ENCODE measurements at regions not wholly inside any gene's neighbourhood (a gene's known extent, or its start where the extent isn't known, plus 50 kb on each side); places are given as distances from the start of the nearest gene placed in this dataset.

DNA sequence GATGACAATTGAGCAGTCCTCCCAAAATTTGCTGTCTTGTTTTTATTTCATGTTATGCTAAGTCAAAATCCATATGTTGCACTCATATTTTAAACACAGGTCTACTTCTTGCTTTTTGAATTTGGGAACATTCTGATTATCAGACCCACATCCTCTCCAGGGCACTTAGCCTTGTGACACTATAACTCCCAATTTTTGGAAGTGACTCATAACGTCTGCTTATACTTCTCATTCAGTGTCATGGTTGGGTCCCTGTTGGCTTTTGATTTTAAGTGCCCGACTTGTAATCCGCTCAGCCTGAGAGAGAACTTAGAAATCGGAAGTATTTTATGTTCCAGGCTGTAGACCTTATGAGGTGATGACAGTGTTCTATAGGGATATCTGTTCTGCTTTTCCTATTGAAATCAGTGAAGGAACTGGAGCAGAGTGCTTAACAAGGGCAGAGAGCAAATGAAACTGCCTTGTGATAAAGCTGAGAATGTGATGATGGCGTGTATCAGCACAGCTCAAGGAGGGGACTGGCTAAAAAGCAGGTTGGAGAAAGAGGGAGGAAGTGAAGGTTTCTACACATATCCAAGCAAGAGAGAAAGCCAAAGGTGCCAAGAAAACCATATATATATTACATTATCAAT is 136.0 kb downstream of the HLX start:
- Histone ChIP-seq H3K9me2 (no peaks in the 10 kb centered on the region), H3K79me2 (ENCODE audit: insufficient read depth) (no peaks in the 10 kb centered on the region), H3K9ac (no peak overlapping the region), H4K20me1 (ENCODE audit: insufficient read depth) (no peaks in the 10 kb centered on the region), H3K36me3 (replicated peaks in 1 of 2; ENCODE audit: control insufficient read depth in 1 of 2, insufficient read depth in 2 of 2, low read length in 1 of 2) (no peaks in the 10 kb centered on the region), H3K27ac (ENCODE audit: low read depth in 2 of 2, low read length in 1 of 2) (no peak overlapping the region), H2AFZ (ENCODE audit: low read depth) (no peak overlapping the region), H3K4me1 (ENCODE audit: control insufficient read depth in 1 of 2, insufficient read depth in 2 of 2, low read depth in 1 of 2, low read length in 1 of 2) (no peaks in the 10 kb centered on the region; a peak in 2 of 4 replicates), H3F3A (replicated peaks; ENCODE audit: insufficient read depth) (no peaks in the 10 kb centered on the region), H3K27me3 (ENCODE audit: insufficient read depth) (no peaks in the 10 kb centered on the region), H3K4me3 (ENCODE audit: low read depth in 2 of 2, low read length in 1 of 2) (no peak overlapping the region), H3K4me2 (no peak overlapping the region), H3K9me3 (no peaks in the 10 kb centered on the region)
- WGBS (ENCODE audit: low lambda C conversion rate), result 94% methylated on average over 5 of the region's 5 CpGs
- no peak for DNase-seq
- TF ChIP-seq JUND (IDR thresholded peaks at IDR 0.05), result no peak
- no peak for TF ChIP-seq GATA2 (CRISPR knock-in tag; IDR thresholded peaks at IDR 0.05)
- TF ChIP-seq MXI1 (IDR thresholded peaks at IDR 0.05; ENCODE audit: low read depth, low read length), result no peak
- no peak for TF ChIP-seq TCF12 (IDR thresholded peaks at IDR 0.05)
- TF ChIP-seq, protein P1, sequence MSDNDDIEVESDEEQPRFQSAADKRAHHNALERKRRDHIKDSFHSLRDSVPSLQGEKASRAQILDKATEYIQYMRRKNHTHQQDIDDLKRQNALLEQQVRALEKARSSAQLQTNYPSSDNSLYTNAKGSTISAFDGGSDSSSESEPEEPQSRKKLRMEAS (IDR thresholded peaks at IDR 0.05; ENCODE audit: low read depth), result no peak
- TF ChIP-seq SMC3 (IDR thresholded peaks at IDR 0.05; ENCODE audit: low read depth, low read length), result no peak
- no peak for TF ChIP-seq RCOR1 (IDR thresholded peaks at IDR 0.05; ENCODE audit: low read length)
- no peak for TF ChIP-seq GABPA (IDR thresholded peaks at IDR 0.05; ENCODE audit: low read depth)
- no peak for TF ChIP-seq MEF2A (IDR thresholded peaks at IDR 0.05; ENCODE audit: borderline replicate concordance, low read depth)
- no peak for TF ChIP-seq TEAD4 (IDR thresholded peaks at IDR 0.05; ENCODE audit: borderline replicate concordance, insufficient read depth)
- no peak for TF ChIP-seq RAD21 (IDR thresholded peaks at IDR 0.05; ENCODE audit: low read length)
- no peak for TF ChIP-seq FOXJ3 (CRISPR knock-in tag; IDR thresholded peaks at IDR 0.05)
- TF ChIP-seq YY1 (IDR thresholded peaks at IDR 0.05; ENCODE audit: low read depth), result no peak
- ChIA-PET POLR2A (no interaction called here), CTCF (interaction anchor here (1.1 kb wide), 1 partner anchor 9 kb away, joined by 4 read pairs; no protein-coding TSS in a partner anchor)

DNA sequence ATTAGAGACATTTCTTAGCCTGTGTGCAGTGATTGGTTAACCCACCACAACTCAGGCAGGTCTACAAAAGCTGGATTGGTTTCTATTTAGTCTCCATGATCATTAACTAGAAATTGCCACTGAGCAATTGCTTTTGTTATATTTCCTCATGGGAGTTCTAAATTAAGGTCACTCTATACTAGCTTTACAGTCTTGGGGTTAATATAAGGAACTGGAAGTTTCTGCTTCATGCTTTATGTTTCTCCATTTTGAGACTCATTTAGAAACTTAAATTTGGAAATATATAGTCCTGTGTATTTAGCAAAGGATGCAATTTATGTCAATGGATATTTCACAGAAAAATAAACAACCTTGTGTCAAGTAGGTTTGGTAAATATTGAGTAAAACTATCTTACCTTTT is 137.5 kb downstream of the HLX start:
- no peaks in the 10 kb centered on the region for H3K27me3 ChIP-seq (ENCODE audit: insufficient read depth)

More for the DNA sequence above, 137.5 kb downstream of the HLX start:
- Histone ChIP-seq H3K9ac (no peak overlapping the region), H3K4me2 (no peak overlapping the region), H3K9me3 (no peaks in the 10 kb centered on the region), H4K20me1 (ENCODE audit: insufficient read depth) (no peaks in the 10 kb centered on the region), H3K36me3 (replicated peaks in 1 of 2; ENCODE audit: control insufficient read depth in 1 of 2, insufficient read depth in 2 of 2, low read length in 1 of 2) (no peaks in the 10 kb centered on the region), H3F3A (replicated peaks; ENCODE audit: insufficient read depth) (no peaks in the 10 kb centered on the region), H3K79me2 (ENCODE audit: insufficient read depth) (no peaks in the 10 kb centered on the region), H3K4me1 (ENCODE audit: control insufficient read depth in 1 of 2, insufficient read depth in 2 of 2, low read depth in 1 of 2, low read length in 1 of 2) (peaks cover 0 to 3% of the 10 kb centered on the region in 2 experiments; a peak in 2 of 4 replicates), H2AFZ (ENCODE audit: low read depth) (no peak overlapping the region), H3K4me3 (ENCODE audit: low read depth in 2 of 2, low read length in 1 of 2) (no peak overlapping the region), H3K27ac (ENCODE audit: low read depth in 2 of 2, low read length in 1 of 2) (no peak overlapping the region), H3K9me2 (no peaks in the 10 kb centered on the region)
- TF ChIP-seq ELF1 (IDR thresholded peaks at IDR 0.05) (no peak), GABPA (IDR thresholded peaks at IDR 0.05; ENCODE audit: low read depth) (no peak), TCF12 (IDR thresholded peaks at IDR 0.05) (no peak), NRF1 (IDR thresholded peaks at IDR 0.05; ENCODE audit: low read depth, low read length) (no peak), FOSL2 (IDR thresholded peaks at IDR 0.05; ENCODE audit: borderline replicate concordance, low read depth) (no peak)
- TF ChIP-seq, protein P2, sequence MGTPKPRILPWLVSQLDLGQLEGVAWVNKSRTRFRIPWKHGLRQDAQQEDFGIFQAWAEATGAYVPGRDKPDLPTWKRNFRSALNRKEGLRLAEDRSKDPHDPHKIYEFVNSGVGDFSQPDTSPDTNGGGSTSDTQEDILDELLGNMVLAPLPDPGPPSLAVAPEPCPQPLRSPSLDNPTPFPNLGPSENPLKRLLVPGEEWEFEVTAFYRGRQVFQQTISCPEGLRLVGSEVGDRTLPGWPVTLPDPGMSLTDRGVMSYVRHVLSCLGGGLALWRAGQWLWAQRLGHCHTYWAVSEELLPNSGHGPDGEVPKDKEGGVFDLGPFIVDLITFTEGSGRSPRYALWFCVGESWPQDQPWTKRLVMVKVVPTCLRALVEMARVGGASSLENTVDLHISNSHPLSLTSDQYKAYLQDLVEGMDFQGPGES (IDR thresholded peaks at IDR 0.05; ENCODE audit: low read depth, low read length), result no peak
- TF ChIP-seq, protein P3, sequence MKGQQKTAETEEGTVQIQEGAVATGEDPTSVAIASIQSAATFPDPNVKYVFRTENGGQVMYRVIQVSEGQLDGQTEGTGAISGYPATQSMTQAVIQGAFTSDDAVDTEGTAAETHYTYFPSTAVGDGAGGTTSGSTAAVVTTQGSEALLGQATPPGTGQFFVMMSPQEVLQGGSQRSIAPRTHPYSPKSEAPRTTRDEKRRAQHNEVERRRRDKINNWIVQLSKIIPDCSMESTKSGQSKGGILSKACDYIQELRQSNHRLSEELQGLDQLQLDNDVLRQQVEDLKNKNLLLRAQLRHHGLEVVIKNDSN (IDR thresholded peaks at IDR 0.05; ENCODE audit: borderline replicate concordance, low read depth), result no peak
- TF ChIP-seq, protein P4, sequence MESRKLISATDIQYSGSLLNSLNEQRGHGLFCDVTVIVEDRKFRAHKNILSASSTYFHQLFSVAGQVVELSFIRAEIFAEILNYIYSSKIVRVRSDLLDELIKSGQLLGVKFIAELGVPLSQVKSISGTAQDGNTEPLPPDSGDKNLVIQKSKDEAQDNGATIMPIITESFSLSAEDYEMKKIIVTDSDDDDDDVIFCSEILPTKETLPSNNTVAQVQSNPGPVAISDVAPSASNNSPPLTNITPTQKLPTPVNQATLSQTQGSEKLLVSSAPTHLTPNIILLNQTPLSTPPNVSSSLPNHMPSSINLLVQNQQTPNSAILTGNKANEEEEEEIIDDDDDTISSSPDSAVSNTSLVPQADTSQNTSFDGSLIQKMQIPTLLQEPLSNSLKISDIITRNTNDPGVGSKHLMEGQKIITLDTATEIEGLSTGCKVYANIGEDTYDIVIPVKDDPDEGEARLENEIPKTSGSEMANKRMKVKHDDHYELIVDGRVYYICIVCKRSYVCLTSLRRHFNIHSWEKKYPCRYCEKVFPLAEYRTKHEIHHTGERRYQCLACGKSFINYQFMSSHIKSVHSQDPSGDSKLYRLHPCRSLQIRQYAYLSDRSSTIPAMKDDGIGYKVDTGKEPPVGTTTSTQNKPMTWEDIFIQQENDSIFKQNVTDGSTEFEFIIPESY (IDR thresholded peaks at IDR 0.05; ENCODE audit: borderline replicate concordance, low read depth), result no peak
- TF ChIP-seq, protein P5, sequence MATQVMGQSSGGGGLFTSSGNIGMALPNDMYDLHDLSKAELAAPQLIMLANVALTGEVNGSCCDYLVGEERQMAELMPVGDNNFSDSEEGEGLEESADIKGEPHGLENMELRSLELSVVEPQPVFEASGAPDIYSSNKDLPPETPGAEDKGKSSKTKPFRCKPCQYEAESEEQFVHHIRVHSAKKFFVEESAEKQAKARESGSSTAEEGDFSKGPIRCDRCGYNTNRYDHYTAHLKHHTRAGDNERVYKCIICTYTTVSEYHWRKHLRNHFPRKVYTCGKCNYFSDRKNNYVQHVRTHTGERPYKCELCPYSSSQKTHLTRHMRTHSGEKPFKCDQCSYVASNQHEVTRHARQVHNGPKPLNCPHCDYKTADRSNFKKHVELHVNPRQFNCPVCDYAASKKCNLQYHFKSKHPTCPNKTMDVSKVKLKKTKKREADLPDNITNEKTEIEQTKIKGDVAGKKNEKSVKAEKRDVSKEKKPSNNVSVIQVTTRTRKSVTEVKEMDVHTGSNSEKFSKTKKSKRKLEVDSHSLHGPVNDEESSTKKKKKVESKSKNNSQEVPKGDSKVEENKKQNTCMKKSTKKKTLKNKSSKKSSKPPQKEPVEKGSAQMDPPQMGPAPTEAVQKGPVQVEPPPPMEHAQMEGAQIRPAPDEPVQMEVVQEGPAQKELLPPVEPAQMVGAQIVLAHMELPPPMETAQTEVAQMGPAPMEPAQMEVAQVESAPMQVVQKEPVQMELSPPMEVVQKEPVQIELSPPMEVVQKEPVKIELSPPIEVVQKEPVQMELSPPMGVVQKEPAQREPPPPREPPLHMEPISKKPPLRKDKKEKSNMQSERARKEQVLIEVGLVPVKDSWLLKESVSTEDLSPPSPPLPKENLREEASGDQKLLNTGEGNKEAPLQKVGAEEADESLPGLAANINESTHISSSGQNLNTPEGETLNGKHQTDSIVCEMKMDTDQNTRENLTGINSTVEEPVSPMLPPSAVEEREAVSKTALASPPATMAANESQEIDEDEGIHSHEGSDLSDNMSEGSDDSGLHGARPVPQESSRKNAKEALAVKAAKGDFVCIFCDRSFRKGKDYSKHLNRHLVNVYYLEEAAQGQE (IDR thresholded peaks at IDR 0.05; ENCODE audit: low read depth, low read length), result no peak
- POLR2A ChIA-PET, result no interaction called here
- CTCF ChIA-PET, result interaction anchor here (1.0 to 1.2 kb wide), 3 partner anchors 10 to 187 kb away, joined by 3 to 4 read pairs (median 3); no protein-coding TSS in a partner anchor
- no peak for DNase-seq
